ENCODE measurements at regions not wholly inside any gene's neighbourhood (a gene's known extent, or its start where the extent isn't known, plus 50 kb on each side); places are given as distances from the start of the nearest gene placed in this dataset.

DNA sequence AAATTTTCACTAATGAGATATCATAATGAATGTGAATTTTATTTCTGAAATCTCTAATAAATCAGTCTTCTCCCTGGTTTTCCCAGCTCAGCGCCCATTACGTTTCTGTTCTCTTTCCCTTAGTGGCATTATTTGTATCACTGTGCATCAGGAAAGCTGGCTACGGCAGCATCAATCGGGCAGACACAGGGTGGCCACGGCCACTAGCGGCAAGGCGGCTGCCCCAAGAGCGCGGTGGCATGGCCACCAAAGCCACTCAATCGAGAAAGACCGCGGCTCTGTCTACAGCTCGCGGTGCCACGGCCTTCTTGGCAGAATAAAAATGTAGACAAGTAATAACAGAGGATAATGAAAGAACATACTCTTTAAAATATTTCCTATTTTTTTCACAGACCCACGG lies 168.0 kb downstream of the RPIA start:
- TF ChIP-seq, protein P1, sequence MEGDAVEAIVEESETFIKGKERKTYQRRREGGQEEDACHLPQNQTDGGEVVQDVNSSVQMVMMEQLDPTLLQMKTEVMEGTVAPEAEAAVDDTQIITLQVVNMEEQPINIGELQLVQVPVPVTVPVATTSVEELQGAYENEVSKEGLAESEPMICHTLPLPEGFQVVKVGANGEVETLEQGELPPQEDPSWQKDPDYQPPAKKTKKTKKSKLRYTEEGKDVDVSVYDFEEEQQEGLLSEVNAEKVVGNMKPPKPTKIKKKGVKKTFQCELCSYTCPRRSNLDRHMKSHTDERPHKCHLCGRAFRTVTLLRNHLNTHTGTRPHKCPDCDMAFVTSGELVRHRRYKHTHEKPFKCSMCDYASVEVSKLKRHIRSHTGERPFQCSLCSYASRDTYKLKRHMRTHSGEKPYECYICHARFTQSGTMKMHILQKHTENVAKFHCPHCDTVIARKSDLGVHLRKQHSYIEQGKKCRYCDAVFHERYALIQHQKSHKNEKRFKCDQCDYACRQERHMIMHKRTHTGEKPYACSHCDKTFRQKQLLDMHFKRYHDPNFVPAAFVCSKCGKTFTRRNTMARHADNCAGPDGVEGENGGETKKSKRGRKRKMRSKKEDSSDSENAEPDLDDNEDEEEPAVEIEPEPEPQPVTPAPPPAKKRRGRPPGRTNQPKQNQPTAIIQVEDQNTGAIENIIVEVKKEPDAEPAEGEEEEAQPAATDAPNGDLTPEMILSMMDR (IDR thresholded peaks at IDR 0.05): no peak
- ATAC-seq (no peak), DNase-seq (no peak)
- 93 to 95% methylated on average over 16 of the region's 16 CpGs for WGBS, 2 donors
- peaks cover 0 to 13% (median 10%) of the 10 kb centered on the region in 9 donors for H3K4me1 ChIP-seq
- no peaks in the 10 kb centered on the region for H3K9me3 ChIP-seq
- H3K27me3 ChIP-seq: peaks cover 0 to 5% (median 0%) of the 10 kb centered on the region in 7 donors
- H3K4me3 ChIP-seq: no peak overlapping the region
- no peaks in the 10 kb centered on the region for H3K36me3 ChIP-seq
- intact Hi-C loops (cut with DNase I): loop anchor here in 1 of 10 donors (10.0 kb wide), 1 partner anchor 115 kb away; no protein-coding TSS in a partner anchor
- no peak overlapping the region for H3K27ac ChIP-seq

DNA sequence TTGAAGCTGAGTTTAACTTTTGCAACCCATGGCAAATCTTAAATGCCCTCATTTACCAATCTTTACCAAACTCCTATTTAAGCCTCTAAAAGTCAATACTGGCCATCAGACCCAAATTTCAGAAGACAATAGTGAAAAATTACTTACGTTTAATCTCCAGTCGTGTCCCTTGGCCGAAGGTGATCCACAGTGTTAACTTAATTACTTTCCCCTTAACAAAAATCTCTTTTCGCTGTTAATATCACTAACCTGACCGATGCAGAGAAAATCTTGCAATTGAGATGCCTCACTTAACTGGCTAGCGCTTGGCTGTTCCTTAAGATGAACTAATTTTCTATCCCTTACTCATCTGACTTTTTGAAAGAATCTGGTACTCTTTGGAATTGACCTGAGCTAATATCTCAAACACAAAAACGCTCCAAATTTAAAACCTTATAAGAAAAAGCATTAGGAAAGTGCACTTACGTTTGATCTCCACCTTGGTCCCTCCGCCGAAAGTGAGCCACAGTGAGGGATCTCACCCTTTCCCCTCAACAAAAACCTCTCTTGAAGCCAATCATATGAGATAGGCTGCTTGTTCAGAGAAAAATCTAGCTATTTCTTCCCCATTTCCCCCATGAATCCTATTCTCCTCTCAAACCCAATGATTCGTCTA lies 169.1 kb downstream of the RPIA start:
- Histone ChIP-seq H3K36me3 (no peaks in the 10 kb centered on the region), H3K27me3 (peaks cover 0 to 16% (median under 1%) of the 10 kb centered on the region in 7 donors), H3K4me3 (no peak overlapping the region), H3K4me1 (peaks cover 0 to 14% (median 10%) of the 10 kb centered on the region in 9 donors), H3K27ac (no peak overlapping the region), H3K9me3 (no peaks in the 10 kb centered on the region)
- 94 to 96% methylated on average over 11 of the region's 11 CpGs for WGBS, 2 donors
- DNase-seq: no peak
- TF ChIP-seq, protein P1 (IDR thresholded peaks at IDR 0.05): no peak
- intact Hi-C loops (cut with DNase I): no loop called here
- no peak for ATAC-seq

DNA sequence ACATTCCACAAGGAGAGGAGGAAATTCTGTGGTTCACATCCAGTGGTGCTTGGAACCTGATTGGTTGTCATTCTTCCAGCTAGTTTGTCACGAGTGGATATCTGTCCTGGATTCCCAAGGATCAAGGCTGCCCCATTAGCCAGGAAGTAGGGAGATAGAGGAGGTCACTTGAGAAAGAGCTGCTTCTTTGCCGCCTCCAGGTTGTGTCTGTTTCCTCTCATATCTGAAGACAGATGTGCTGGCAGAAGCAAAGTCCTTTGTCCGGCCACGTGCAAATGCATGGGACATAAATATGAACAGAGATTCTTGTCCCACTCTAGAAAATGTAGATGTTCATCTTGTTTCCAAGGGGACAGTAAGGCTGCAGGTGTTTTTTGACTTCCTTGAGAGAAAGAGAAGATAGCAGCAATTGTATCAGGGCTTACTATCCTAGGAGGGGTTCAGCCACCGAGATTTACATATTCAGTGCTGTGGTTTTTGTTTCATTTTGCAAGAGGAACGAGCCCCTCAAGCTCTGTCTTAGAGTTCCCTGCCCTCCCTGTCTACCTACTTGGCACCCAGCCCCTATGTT lies 174.4 kb downstream of the RPIA start:
- DNase-seq (no peak), ATAC-seq (no peak)
- Histone ChIP-seq H3K36me3 (no peaks in the 10 kb centered on the region), H3K4me3 (no peak overlapping the region), H3K27ac (no peak overlapping the region), H3K4me1 (peaks cover 0 to 16% (median 0%) of the 10 kb centered on the region in 9 donors), H3K9me3 (no peaks in the 10 kb centered on the region), H3K27me3 (peaks cover 0 to 32% (median 10%) of the 10 kb centered on the region in 7 donors)
- intact Hi-C loops (cut with DNase I): no loop called here
- TF ChIP-seq, protein P1 (IDR thresholded peaks at IDR 0.05): no peak
- 30 to 34% methylated on average over 6 of the region's 6 CpGs for WGBS, 2 donors

DNA sequence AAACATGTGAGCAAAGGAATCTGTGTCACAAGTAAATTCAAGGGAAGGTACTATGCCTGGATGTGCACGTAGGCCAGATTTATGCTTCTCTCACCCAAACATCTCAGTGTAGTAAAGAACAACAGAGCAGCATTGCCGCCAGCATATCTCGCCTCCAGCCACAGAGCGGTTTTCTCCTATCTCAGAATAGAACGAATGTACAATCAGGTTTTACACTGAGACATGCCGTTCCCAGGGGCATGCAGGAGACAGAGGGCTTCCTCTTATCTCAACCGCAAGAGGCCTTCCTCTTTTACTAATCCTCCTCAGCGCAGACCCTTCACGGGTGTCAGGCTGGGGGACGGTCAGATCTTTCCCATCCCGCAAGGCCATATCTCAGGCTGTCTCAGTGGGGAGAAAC lies 175.3 kb downstream of the RPIA start:
- Histone ChIP-seq H3K9me3 (no peaks in the 10 kb centered on the region), H3K4me1 (peaks cover 0 to 16% (median 0%) of the 10 kb centered on the region in 9 donors), H3K27me3 (peaks cover 0 to 35% (median 13%) of the 10 kb centered on the region in 7 donors), H3K36me3 (no peaks in the 10 kb centered on the region), H3K27ac (no peak overlapping the region), H3K4me3 (no peak overlapping the region)
- WGBS, 2 donors: 36 to 42% methylated on average over 11 of the region's 11 CpGs
- no peak for DNase-seq
- ATAC-seq: no peak
- intact Hi-C loops (cut with DNase I): no loop called here
- TF ChIP-seq, protein P1 (IDR thresholded peaks at IDR 0.05): no peak
